GM12878 (cell line): ENCODE measurements at regions not wholly inside any gene's neighbourhood (a gene's known extent, or its start where the extent isn't known, plus 50 kb on each side); places are given as distances from the start of the nearest gene placed in this dataset.
A peak's percentile ranks its signal among the peaks of the same experiment; 100 is the strongest.

ENCODE experiments used
- ATAC-seq: fragments of 200-7000 bp; cut with Tn5 transposase; 3 replicates; pipeline ENCODE4 v1.9.1; 2020; ENCODE audit warnings: mild to moderate bottlenecking, moderate library complexity
- BruUV-seq: library from RNA; stranded (reverse); fragments of 400-500 nt; replicated peaks from 2 replicates; lab custom pipeline; 2021; lab: Mats Ljungman, UMichigan
- CTCF ChIA-PET: fragments of 300-600 bp; sonication (Branson Sonifier 250); formaldehyde crosslinking; extraction: SDS; loops from one replicate; lab custom pipeline; 2021; ENCODE audit warnings: inconsistent platforms; lab: Yijun Ruan, JAX
- POLR2A ChIA-PET: fragments of 350-600 bp; formaldehyde crosslinking; extraction: SDS; loops from one replicate; lab custom pipeline; 2021; ENCODE audit warnings: inconsistent platforms; lab: Charles Lee
- RAD21 ChIA-PET: fragments of 300-600 bp; sonication (Branson Sonifier 250); formaldehyde crosslinking; loops from one replicate; lab custom pipeline; 2023; ENCODE audit warnings: antibody characterized with exemption; ENCODE audit not compliant: unreplicated experiment; lab: Charles Lee
- SMC1A ChIA-PET: fragments of 300-600 bp; sonication (Branson Sonifier 250); formaldehyde crosslinking; loops from one replicate; lab custom pipeline; 2023; ENCODE audit not compliant: unreplicated experiment, uncharacterized antibody; lab: Charles Lee
- DNase-seq: peaks from one replicate; pipeline ENCODE4 v3.0.0-alpha.2; 2011; ENCODE audit warnings: low read depth, low spot score
- FAIRE-seq: peaks from 3 replicates; lab custom pipeline; 2011; peaks lifted over from hg19 to GRCh38; lab: Jason Lieb, UNC
- H2AFZ ChIP-seq: 2 replicates; pipeline ENCODE4 v1.6.0; 2011; ENCODE audit warnings: low read depth, low read length, control low read depth; ENCODE audit not compliant: control insufficient read depth
- H3K27ac ChIP-seq: 2 replicates; pipeline ENCODE4 v1.5.1; 2011; ENCODE audit warnings: control low read depth; ENCODE audit not compliant: control insufficient read depth, insufficient read depth
- H3K27me3 ChIP-seq, 2 experiments: replicated peaks in 1 of 2; 2 replicates each; pipeline versions ENCODE4 v1.6.0 to v1.6.1; 2011; ENCODE audit warnings: low read length in 1 of 2; ENCODE audit not compliant: control insufficient read depth in 2 of 2, insufficient read depth in 2 of 2
- H3K36me3 ChIP-seq, 2 experiments: 2 replicates each; pipeline ENCODE4 v1.5.1; 2011; ENCODE audit warnings: low read length in 1 of 2; ENCODE audit not compliant: control insufficient read depth in 2 of 2, insufficient read depth in 2 of 2
- H3K4me1 ChIP-seq: 2 replicates; pipeline ENCODE4 v1.6.1; 2011; ENCODE audit warnings: mild to moderate bottlenecking, low read length, moderate library complexity, mixed read lengths; ENCODE audit not compliant: control insufficient read depth, insufficient read depth
- H3K4me2 ChIP-seq: 2 replicates; pipeline ENCODE4 v1.6.0; 2011; ENCODE audit warnings: control low read depth; ENCODE audit not compliant: control insufficient read depth, insufficient read depth
- H3K4me3 ChIP-seq: fragments of 200-600 bp; sonication (generic); 2 replicates; pipeline ENCODE4 v1.5.1; 2016
- H3K79me2 ChIP-seq: 2 replicates; pipeline ENCODE4 v1.6.0; 2011; ENCODE audit warnings: low read length; ENCODE audit not compliant: control insufficient read depth, insufficient read depth
- H3K9ac ChIP-seq: 2 replicates; pipeline ENCODE4 v1.8.0; 2011; ENCODE audit warnings: low read length, control low read depth, mixed read lengths; ENCODE audit not compliant: control insufficient read depth, insufficient read depth
- H3K9me3 ChIP-seq: replicated peaks from 3 replicates; pipeline ENCODE4 v1.5.1; 2011; ENCODE audit warnings: mild to moderate bottlenecking, low read length; ENCODE audit not compliant: control insufficient read depth, insufficient read depth
- H4K20me1 ChIP-seq: 2 replicates; pipeline ENCODE4 v1.6.0; 2011; ENCODE audit not compliant: control insufficient read depth, insufficient read depth
- JUNB ChIP-seq: IDR thresholded peaks from 2 replicates; pipeline ENCODE4 v1.6.1; 2016; ENCODE audit warnings: antibody characterized with exemption, mild to moderate bottlenecking
- PAX5 ChIP-seq: IDR thresholded peaks from 2 replicates; pipeline ENCODE4 v1.6.1; 2011; ENCODE audit warnings: low read depth, low read length, borderline replicate concordance
- RAD21 ChIP-seq: IDR thresholded peaks from 2 replicates; pipeline ENCODE4 v1.6.1; 2011; ENCODE audit warnings: mild to moderate bottlenecking, low read depth, low read length, moderate library complexity; ENCODE audit not compliant: insufficient read depth
- WGBS: methylation state at CpG from one replicate; pipeline ENCODE4 v1.1.6; 2016; ENCODE audit warnings: low lambda C conversion rate; ENCODE audit not compliant: insufficient replicate concordance, insufficient coverage; ENCODE audit errors: missing lambda C conversion rate; 5-methylcytosine and 5-hydroxymethylcytosine counted together
- in situ Hi-C: fragments of 300-500 bp; cut with MboI; formaldehyde crosslinking; loops from 9 replicates; pipeline ENCODE4 v1.14.3; 2018; ENCODE audit warnings: mixed read lengths
- intact Hi-C: fragments of 100-400 bp; cut with micrococcal nuclease; formaldehyde crosslinking; loops from one replicate; pipeline ENCODE4 v1.14.2; 2022; ENCODE audit not compliant: unreplicated experiment

- TF ChIP-seq PAX5: peak; percentile 81; the same call in 1 of the 2 replicates
- TF ChIP-seq, all 136 proteins: peak for 5
Measured at GRCh38 chr2:8524823-8525222, 157.0 kb upstream of the ID2 start (continued).

- Histone ChIP-seq H3K4me1 (peaks cover 69% of the 10 kb centered on the region), H3K4me2 (peak overlapping the region; percentile 26)
- RAD21 ChIA-PET: interaction anchor here (0.7 to 17.7 kb wide), 22 partner anchors 9 to 1098 kb away, joined by 3 to 322 read pairs (median 9); partner anchors contain the start of gene ID2
Measured at GRCh38 chr2:8525236-8525581, 156.6 kb upstream of the ID2 start.

More at GRCh38 chr2:8525236-8525581, 156.6 kb upstream of the ID2 start:
- H4K20me1 ChIP-seq: no peaks in the 10 kb centered on the region
- H3K4me3 ChIP-seq: no peak overlapping the region
- TF ChIP-seq JUNB (0 out of 2 replicates have a peak, but pooled peaks have one; percentile 11), RAD21 (no peak)
- TF ChIP-seq, all 136 proteins: peak for 1
- ChIA-PET SMC1A (interaction anchor here (1.0 to 17.9 kb wide), 21 partner anchors 10 to 1097 kb away, joined by 3 to 284 read pairs (median 9); partner anchors contain the start of gene ID2), CTCF (interaction anchor here (0.6 to 8.4 kb wide), 23 partner anchors 8 to 1097 kb away, joined by 3 to 64 read pairs (median 3); partner anchors contain the start of gene ID2), POLR2A (interaction anchor here (0.7 to 6.2 kb wide), 17 partner anchors 9 to 159 kb away, joined by 3 to 42 read pairs (median 7); partner anchors contain the start of gene ID2)
- no peak overlapping the region; the same call in 1 of the 2 replicates for H2AFZ ChIP-seq
- H3K9ac ChIP-seq: peak overlapping the region; percentile 65; the same call in 1 of the 2 replicates
- intact Hi-C loops: loop anchor here (1.0 to 5.0 kb wide), 6 partner anchors 38 to 237 kb away; no protein-coding TSS in a partner anchor
- in situ Hi-C loops: loop anchor here (5.0 kb wide), 1 partner anchor 162 kb away; no protein-coding TSS in a partner anchor
- no TSS peak for BruUV-seq
- no peaks in the 10 kb centered on the region for H3K27me3 ChIP-seq
- no peak for FAIRE-seq
- WGBS: 45% methylated on average over 7 of the region's 7 CpGs
- no peaks in the 10 kb centered on the region for H3K79me2 ChIP-seq
- H3K9me3 ChIP-seq: no peaks in the 10 kb centered on the region
- H3K36me3 ChIP-seq: no peaks in the 10 kb centered on the region
- DNase-seq: no peak
- peak overlapping the region; percentile 74 for H3K27ac ChIP-seq
- peak; percentile 3 for ATAC-seq
